ENCODE measurements at regions not wholly inside any gene's neighbourhood (a gene's known extent, or its start where the extent isn't known, plus 50 kb on each side); places are given as distances from the start of the nearest gene placed in this dataset.

DNA sequence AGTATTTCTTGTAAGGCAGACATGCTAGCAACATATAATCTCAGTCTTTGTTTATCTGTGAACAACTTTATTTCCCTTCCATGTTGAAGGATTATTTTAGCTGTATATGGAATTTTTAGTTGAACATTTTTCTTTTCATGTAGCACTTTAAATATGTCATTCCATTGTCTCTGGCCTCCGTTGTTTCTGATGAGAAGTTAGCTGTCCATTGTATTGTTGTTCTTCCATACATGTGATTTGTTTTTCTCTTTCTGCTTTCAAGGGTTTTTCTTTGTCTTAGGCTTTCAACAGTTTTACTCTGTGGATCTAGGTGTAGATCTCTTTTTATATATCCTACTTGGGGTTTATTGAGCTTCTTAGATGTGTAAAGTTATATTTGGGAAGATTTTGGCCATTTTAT is 66.3 kb upstream of the COMTD1 start:
- ATAC-seq (ENCODE audit: low read depth), result no peak
- WGBS (ENCODE audit: insufficient coverage), result no CpG with 5 or more reads among the region's 1 CpG
- H3K27ac Mint-ChIP-seq, result no peak overlapping the region
- Histone ChIP-seq H3K27ac (ENCODE audit: low read length in 2 of 2) (no peak overlapping the region), H3K27me3 (replicated peaks in 1 of 4; ENCODE audit: control extremely low read depth in 1 of 4, control insufficient read depth in 3 of 4, insufficient read depth in 4 of 4, low read length in 3 of 4) (peaks cover 0 to 4% (median 0%) of the 10 kb centered on the region in 4 experiments), H4K20me1 (ENCODE audit: control insufficient read depth, insufficient read depth, low read length, poor library complexity, severe bottlenecking) (no peaks in the 10 kb centered on the region), H3K9ac (ENCODE audit: low read length) (no peak overlapping the region), H3K4me1 (ENCODE audit: control insufficient read depth in 2 of 2, insufficient read depth in 2 of 2, low read length in 2 of 2) (no peaks in the 10 kb centered on the region), H3K79me2 (ENCODE audit: control insufficient read depth, insufficient read depth, low read length) (no peaks in the 10 kb centered on the region), H2AFZ (ENCODE audit: insufficient read depth, low read depth, low read length, poor library complexity, severe bottlenecking) (no peak overlapping the region), H3K36me3 (replicated peaks in 1 of 2; ENCODE audit: control extremely low read depth in 1 of 2, control insufficient read depth in 1 of 2, extremely low read depth in 1 of 2, insufficient read depth in 2 of 2, low read length in 1 of 2) (no peaks in the 10 kb centered on the region), H3K4me2 (replicated peaks; ENCODE audit: low read depth, low read length, poor library complexity, severe bottlenecking) (no peak overlapping the region), H3K4me3 (ENCODE audit: control extremely low read depth in 1 of 5, extremely low read depth in 1 of 5, insufficient read depth in 1 of 5, low read depth in 2 of 5, low read length in 4 of 5) (no peak overlapping the region), H3K9me3 (ENCODE audit: control extremely low read depth in 1 of 3, control insufficient read depth in 2 of 3, insufficient read depth in 1 of 3, low read length in 2 of 3) (peaks cover 0 to 8% (median 3%) of the 10 kb centered on the region in 3 donors)
- intact Hi-C loops (cut with micrococcal nuclease), result no loop called here
- H3K9me3 Mint-ChIP-seq (ENCODE audit: insufficient read depth), result no peaks in the 10 kb centered on the region
- CTCF ChIA-PET, result no interaction called here
- no peak for DNase-seq
- H3K4me3 Mint-ChIP-seq, result no peak overlapping the region
- TF ChIP-seq, protein P1, sequence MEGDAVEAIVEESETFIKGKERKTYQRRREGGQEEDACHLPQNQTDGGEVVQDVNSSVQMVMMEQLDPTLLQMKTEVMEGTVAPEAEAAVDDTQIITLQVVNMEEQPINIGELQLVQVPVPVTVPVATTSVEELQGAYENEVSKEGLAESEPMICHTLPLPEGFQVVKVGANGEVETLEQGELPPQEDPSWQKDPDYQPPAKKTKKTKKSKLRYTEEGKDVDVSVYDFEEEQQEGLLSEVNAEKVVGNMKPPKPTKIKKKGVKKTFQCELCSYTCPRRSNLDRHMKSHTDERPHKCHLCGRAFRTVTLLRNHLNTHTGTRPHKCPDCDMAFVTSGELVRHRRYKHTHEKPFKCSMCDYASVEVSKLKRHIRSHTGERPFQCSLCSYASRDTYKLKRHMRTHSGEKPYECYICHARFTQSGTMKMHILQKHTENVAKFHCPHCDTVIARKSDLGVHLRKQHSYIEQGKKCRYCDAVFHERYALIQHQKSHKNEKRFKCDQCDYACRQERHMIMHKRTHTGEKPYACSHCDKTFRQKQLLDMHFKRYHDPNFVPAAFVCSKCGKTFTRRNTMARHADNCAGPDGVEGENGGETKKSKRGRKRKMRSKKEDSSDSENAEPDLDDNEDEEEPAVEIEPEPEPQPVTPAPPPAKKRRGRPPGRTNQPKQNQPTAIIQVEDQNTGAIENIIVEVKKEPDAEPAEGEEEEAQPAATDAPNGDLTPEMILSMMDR (IDR thresholded peaks at IDR 0.05), result no peak
- no peak for TF ChIP-seq EZH2 (IDR thresholded peaks at IDR 0.05; ENCODE audit: borderline replicate concordance, insufficient read depth, low read depth, low read length, poor library complexity, severe bottlenecking)
- POLR2A ChIA-PET, result no interaction called here
- H3K27me3 Mint-ChIP-seq, result peaks cover 19% of the 10 kb centered on the region
- H3K4me1 Mint-ChIP-seq, result no peaks in the 10 kb centered on the region

DNA sequence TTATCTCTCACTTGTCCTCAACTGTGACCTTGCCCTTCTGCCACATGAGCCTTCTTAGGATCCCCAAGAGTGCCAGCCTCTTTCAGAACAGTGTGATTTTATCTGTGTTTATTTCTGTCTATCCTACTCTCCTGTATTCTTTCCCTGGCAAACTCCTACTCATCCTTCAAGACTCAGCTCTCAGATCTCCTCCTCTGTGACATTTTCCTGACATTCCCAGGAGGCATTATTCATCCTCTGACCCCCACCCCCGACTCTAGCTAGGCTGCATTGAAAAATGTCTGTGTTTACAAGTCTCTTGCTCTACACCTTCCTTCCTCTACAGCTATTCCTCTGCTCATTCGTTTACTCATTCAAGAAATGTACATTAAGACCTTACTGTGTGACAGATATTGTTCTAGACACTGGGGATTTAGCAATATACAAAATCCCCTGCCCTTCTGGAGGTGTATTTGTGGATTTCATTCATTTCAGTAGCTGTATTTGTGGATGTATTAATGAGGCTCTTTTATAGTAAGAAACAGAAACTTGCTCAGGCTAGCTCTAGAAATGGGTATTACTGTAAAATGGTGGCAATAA is 61.4 kb upstream of the COMTD1 start:
- no peak overlapping the region for H3K27ac Mint-ChIP-seq
- no peak for DNase-seq
- H3K27me3 Mint-ChIP-seq, result peaks cover 23% of the 10 kb centered on the region
- H3K9me3 Mint-ChIP-seq (ENCODE audit: insufficient read depth), result no peaks in the 10 kb centered on the region
- H3K27me3 ChIP-seq (replicated peaks in 1 of 4; ENCODE audit: control extremely low read depth in 1 of 4, control insufficient read depth in 3 of 4, insufficient read depth in 4 of 4, low read length in 3 of 4), result peaks cover 0 to 35% (median 22%) of the 10 kb centered on the region in 4 experiments
- intact Hi-C loops (cut with micrococcal nuclease), result no loop called here
- no peaks in the 10 kb centered on the region for H4K20me1 ChIP-seq (ENCODE audit: control insufficient read depth, insufficient read depth, low read length, poor library complexity, severe bottlenecking)
- TF ChIP-seq EZH2 (IDR thresholded peaks at IDR 0.05; ENCODE audit: borderline replicate concordance, insufficient read depth, low read depth, low read length, poor library complexity, severe bottlenecking), result no peak
- TF ChIP-seq, protein P1 (IDR thresholded peaks at IDR 0.05), result no peak
- H3K4me1 Mint-ChIP-seq, result peaks cover 6% of the 10 kb centered on the region
- no peak overlapping the region for H3K4me3 ChIP-seq (ENCODE audit: control extremely low read depth in 1 of 5, extremely low read depth in 1 of 5, insufficient read depth in 1 of 5, low read depth in 2 of 5, low read length in 4 of 5)
- CTCF ChIA-PET, result no interaction called here
- POLR2A ChIA-PET, result no interaction called here
- no peak overlapping the region for H3K27ac ChIP-seq (ENCODE audit: low read length in 2 of 2)
- no peak overlapping the region for H2AFZ ChIP-seq (ENCODE audit: insufficient read depth, low read depth, low read length, poor library complexity, severe bottlenecking)
- H3K4me1 ChIP-seq (ENCODE audit: control insufficient read depth in 2 of 2, insufficient read depth in 2 of 2, low read length in 2 of 2), result peaks cover 16 to 18% of the 10 kb centered on the region in 2 donors
- no peak for ATAC-seq (ENCODE audit: low read depth)
- no peak overlapping the region for H3K4me2 ChIP-seq (replicated peaks; ENCODE audit: low read depth, low read length, poor library complexity, severe bottlenecking)
- no peaks in the 10 kb centered on the region for H3K79me2 ChIP-seq (ENCODE audit: control insufficient read depth, insufficient read depth, low read length)
- no peak overlapping the region for H3K9ac ChIP-seq (ENCODE audit: low read length)
- H3K36me3 ChIP-seq (replicated peaks in 1 of 2; ENCODE audit: control extremely low read depth in 1 of 2, control insufficient read depth in 1 of 2, extremely low read depth in 1 of 2, insufficient read depth in 2 of 2, low read length in 1 of 2), result no peaks in the 10 kb centered on the region
- WGBS (ENCODE audit: insufficient coverage), result no CpG with 5 or more reads among the region's 2 CpGs
- no peak overlapping the region for H3K4me3 Mint-ChIP-seq
- H3K9me3 ChIP-seq (ENCODE audit: control extremely low read depth in 1 of 3, control insufficient read depth in 2 of 3, insufficient read depth in 1 of 3, low read length in 2 of 3), result peaks cover 0 to 6% (median 1%) of the 10 kb centered on the region in 3 donors
